ENCODE measurements at regions not wholly inside any gene's neighbourhood (a gene's known extent, or its start where the extent isn't known, plus 50 kb on each side); places are given as distances from the start of the nearest gene placed in this dataset.

GRCh38 chr11:92168936-92169335 lies 55.7 kb upstream of the FAT3 start:
- no peak for DNase-seq
- H3K27ac ChIP-seq, result no peak overlapping the region
- no peaks in the 10 kb centered on the region for H3K36me3 ChIP-seq
- TF ChIP-seq POLR2A (IDR thresholded peaks at IDR 0.05) (no peak), CTCF (IDR thresholded peaks at IDR 0.05) (no peak)
- no peaks in the 10 kb centered on the region for H3K9me3 ChIP-seq
- intact Hi-C loops (cut with DNase I; ENCODE audit: low total_unique reads), result no loop called here
- no peaks in the 10 kb centered on the region for H3K27me3 ChIP-seq
- H3K4me3 ChIP-seq, result no peak overlapping the region
- H3K4me1 ChIP-seq, result no peaks in the 10 kb centered on the region

- no peak overlapping the region for H3K4me3 ChIP-seq
- DNase-seq, result no peak
- intact Hi-C loops (cut with DNase I; ENCODE audit: low total_unique reads), result no loop called here
- no peaks in the 10 kb centered on the region for H3K36me3 ChIP-seq
- H3K27ac ChIP-seq, result no peak overlapping the region
- no peaks in the 10 kb centered on the region for H3K9me3 ChIP-seq
- H3K4me1 ChIP-seq, result no peaks in the 10 kb centered on the region
- no peaks in the 10 kb centered on the region for H3K27me3 ChIP-seq
- TF ChIP-seq POLR2A (IDR thresholded peaks at IDR 0.05) (no peak), CTCF (IDR thresholded peaks at IDR 0.05) (no peak)
Measured at GRCh38 chr11:92167571-92167970, 57.0 kb upstream of the FAT3 start.

DNA sequence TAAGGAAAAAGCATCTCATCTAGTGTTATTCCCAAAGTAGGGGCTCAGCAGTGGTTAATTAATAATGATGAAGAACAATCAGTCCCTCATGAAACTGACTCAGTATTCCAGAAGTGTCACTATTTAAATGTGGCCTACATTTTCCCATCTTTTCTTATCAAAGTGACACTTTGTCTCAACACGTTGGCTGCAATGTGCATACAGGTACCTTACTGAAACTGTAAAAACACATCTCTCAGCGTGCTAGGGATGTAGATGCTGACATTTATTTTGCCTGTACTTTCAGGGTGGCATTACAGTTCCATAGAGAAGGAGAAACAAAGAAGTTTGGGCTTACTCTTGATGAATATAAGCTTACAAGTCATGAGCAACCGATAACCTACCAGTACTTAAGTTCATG lies 58.3 kb upstream of the FAT3 start:
- intact Hi-C loops (cut with DNase I; ENCODE audit: low total_unique reads), result no loop called here
- H3K9me3 ChIP-seq, result no peaks in the 10 kb centered on the region
- TF ChIP-seq CTCF (IDR thresholded peaks at IDR 0.05) (no peak), POLR2A (IDR thresholded peaks at IDR 0.05) (no peak)
- no peaks in the 10 kb centered on the region for H3K4me1 ChIP-seq
- DNase-seq, result no peak
- H3K4me3 ChIP-seq, result no peak overlapping the region
- H3K36me3 ChIP-seq, result no peaks in the 10 kb centered on the region
- no peak overlapping the region for H3K27ac ChIP-seq
- H3K27me3 ChIP-seq, result no peaks in the 10 kb centered on the region

GRCh38 chr11:92163879-92164278 lies 60.7 kb upstream of the FAT3 start:
- H3K27me3 ChIP-seq, result no peaks in the 10 kb centered on the region
- no peak for DNase-seq
- H3K9me3 ChIP-seq, result no peaks in the 10 kb centered on the region
- H3K36me3 ChIP-seq, result no peaks in the 10 kb centered on the region
- no peaks in the 10 kb centered on the region for H3K4me1 ChIP-seq
- H3K4me3 ChIP-seq, result no peak overlapping the region
- H3K27ac ChIP-seq, result no peak overlapping the region
- intact Hi-C loops (cut with DNase I; ENCODE audit: low total_unique reads), result no loop called here
- TF ChIP-seq POLR2A (IDR thresholded peaks at IDR 0.05) (no peak), CTCF (IDR thresholded peaks at IDR 0.05) (no peak)

DNA sequence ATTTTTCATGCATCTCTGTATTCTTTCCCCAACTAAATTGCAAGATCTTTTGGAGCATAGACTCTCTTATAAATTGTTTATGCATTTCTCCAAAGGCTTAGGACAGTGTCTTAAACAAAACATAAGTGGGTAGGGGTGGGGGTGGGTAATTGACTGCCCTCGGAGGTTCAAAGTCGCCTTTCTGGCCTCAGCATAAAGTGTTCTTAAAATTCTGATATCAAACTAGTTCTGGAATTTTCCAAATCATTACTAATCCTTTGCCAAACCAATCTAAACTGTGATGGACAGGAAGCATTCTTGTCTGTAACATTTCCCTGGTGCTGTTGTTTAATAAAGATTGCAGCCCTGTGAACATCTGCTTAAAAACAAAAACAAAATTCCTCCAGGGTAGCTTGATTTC lies 61.8 kb upstream of the FAT3 start:
- DNase-seq, result no peak
- Histone ChIP-seq H3K4me1 (no peaks in the 10 kb centered on the region), H3K4me3 (no peak overlapping the region), H3K27ac (no peak overlapping the region), H3K9me3 (no peaks in the 10 kb centered on the region), H3K27me3 (no peaks in the 10 kb centered on the region), H3K36me3 (no peaks in the 10 kb centered on the region)
- TF ChIP-seq CTCF (IDR thresholded peaks at IDR 0.05) (no peak), POLR2A (IDR thresholded peaks at IDR 0.05) (no peak)
- intact Hi-C loops (cut with DNase I; ENCODE audit: low total_unique reads), result no loop called here
